ENCODE measurements at regions not wholly inside any gene's neighbourhood (a gene's known extent, or its start where the extent isn't known, plus 50 kb on each side); places are given as distances from the start of the nearest gene placed in this dataset.

DNA sequence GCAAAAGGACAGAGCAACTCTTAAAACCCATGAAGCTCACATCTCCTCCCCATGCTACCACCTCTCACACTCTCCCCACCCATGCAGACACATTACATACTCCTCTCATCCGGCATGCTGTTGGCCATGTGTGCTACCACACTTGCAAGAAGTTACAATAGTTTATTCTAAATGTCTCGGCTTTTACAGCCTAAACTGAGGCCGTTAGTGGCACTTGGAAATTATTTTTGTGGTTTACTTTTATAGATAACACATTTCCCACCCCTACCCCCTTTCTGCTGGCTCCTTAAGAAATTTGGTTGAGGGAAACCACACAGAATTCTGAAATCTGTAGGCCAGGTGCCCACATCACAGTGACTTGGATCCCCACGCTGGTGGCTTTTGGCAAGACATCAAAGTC is 141.1 kb upstream of the HHIP start:
- 57 to 65% methylated on average over 4 of the region's 4 CpGs for WGBS, 2 donors
- DNase-seq (ENCODE audit: low spot score in 2 of 2), result no peak
- intact Hi-C loops (cut with DNase I; ENCODE audit: low total_unique reads), result no loop called here
- H3K4me3 ChIP-seq (ENCODE audit: low read depth, poor library complexity, severe bottlenecking), result no peak overlapping the region
- no peak for TF ChIP-seq POLR2A (IDR thresholded peaks at IDR 0.05)
- TF ChIP-seq CTCF (IDR thresholded peaks at IDR 0.05), result no peak

DNA sequence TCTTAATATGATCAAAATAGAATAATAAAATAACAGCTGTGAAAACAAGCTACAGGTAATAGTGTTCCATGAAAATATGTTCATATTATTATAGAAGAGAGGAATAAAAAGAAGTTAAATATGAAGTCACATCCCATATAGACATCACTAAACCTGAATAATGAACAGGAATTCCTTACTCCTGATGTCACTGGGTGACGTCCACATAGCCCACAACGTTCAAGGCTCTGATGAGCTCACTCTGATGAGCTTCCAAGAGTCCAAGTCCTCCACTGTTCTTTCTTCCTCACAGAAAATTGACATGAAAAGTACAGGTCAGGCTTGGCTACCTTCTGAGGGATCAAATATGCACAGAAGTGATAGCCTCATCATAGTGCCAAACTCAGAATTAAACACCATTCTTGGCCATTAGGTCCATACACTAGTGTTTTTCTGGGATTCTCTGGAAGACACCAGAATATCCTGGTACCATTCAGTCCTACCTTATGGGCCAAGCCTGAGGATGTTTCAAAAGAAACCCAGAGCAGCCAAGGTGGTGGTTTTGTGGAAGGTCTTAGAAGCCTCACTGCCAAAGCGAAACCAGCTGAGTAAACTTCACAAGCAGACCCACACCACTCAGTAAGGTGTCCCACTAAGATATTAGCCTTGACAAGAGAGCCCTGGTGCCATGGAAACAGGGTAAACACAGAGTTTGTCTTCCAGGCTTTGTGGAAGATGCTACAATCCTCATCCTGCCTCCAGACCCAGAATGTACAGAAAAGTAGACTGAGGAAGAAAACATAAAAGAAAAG is 138.4 kb upstream of the HHIP start:
- DNase-seq (ENCODE audit: low spot score in 2 of 2), result no peak
- H3K4me3 ChIP-seq (ENCODE audit: low read depth, poor library complexity, severe bottlenecking), result no peak overlapping the region
- TF ChIP-seq POLR2A (IDR thresholded peaks at IDR 0.05) (no peak), CTCF (IDR thresholded peaks at IDR 0.05) (no peak)
- intact Hi-C loops (cut with DNase I; ENCODE audit: low total_unique reads), result no loop called here
- 59 to 63% methylated on average over 3 of the region's 3 CpGs for WGBS, 2 donors

- intact Hi-C loops (cut with DNase I; ENCODE audit: low total_unique reads), result no loop called here
- WGBS, 2 donors, result 69 to 75% methylated on average over 17 of the region's 17 CpGs
- DNase-seq (ENCODE audit: low spot score in 2 of 2), result no peak
Observed at GRCh38 chr4:144509088-144510015, 136.6 kb upstream of the HHIP start.

GRCh38 chr4:144514736-144515135 is 131.2 kb upstream of the HHIP start:
- WGBS, 2 donors, result 70 to 71% methylated on average over 1 of the region's 1 CpG
- intact Hi-C loops (cut with DNase I; ENCODE audit: low total_unique reads), result no loop called here
- H3K4me3 ChIP-seq (ENCODE audit: low read depth, poor library complexity, severe bottlenecking), result no peak overlapping the region
- TF ChIP-seq CTCF (IDR thresholded peaks at IDR 0.05) (no peak), POLR2A (IDR thresholded peaks at IDR 0.05) (no peak)
- DNase-seq (ENCODE audit: low spot score in 2 of 2), result no peak

More at GRCh38 chr4:144509088-144510015, 136.6 kb upstream of the HHIP start:
- TF ChIP-seq CTCF (IDR thresholded peaks at IDR 0.05) (no peak), POLR2A (IDR thresholded peaks at IDR 0.05) (no peak)
- H3K4me3 ChIP-seq (ENCODE audit: low read depth, poor library complexity, severe bottlenecking), result no peak overlapping the region

DNA sequence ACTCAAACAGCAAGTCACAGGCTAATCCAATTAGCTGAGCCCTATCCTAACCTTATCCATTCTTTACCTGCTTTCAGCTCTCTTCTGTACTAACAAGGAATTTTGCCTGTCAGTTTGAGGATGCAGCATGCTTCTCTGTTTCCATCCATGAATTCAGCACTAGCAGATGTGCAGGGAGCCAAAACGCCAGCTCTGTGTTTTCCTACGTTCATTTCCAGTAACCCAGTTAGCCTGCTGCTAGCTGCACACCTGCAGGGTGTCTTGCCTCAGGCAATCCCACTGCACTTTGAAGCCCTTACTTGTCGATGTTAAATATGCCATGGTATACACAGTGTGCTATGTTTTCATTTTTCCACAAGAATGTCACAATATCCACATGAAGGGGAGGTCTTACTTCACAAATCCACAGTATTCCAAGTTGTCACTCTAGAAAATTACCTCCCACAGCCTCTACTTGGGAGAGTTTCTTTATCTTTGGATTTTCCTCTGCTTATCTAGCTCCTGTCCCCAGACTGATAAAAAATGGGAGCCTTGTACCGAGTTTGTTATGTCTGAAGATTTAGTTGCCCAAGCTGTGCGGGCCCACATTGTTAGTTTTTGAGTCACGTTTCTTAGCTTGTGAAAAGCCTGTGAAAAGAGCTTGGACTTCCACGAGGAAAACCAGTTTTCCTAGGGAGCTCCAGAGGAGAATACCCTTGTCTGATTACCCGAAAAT is 127.6 kb upstream of the HHIP start:
- no peak for DNase-seq (ENCODE audit: low spot score in 2 of 2)
- WGBS, 2 donors, result 68 to 70% methylated on average over 8 of the region's 8 CpGs
- TF ChIP-seq POLR2A (IDR thresholded peaks at IDR 0.05), result no peak
- no peak for TF ChIP-seq CTCF (IDR thresholded peaks at IDR 0.05)
- no peak overlapping the region for H3K4me3 ChIP-seq (ENCODE audit: low read depth, poor library complexity, severe bottlenecking)
- intact Hi-C loops (cut with DNase I; ENCODE audit: low total_unique reads), result no loop called here

Measured in lower leg skin (tissue), 4 donors.